ENCODE measurements at regions not wholly inside any gene's neighbourhood (a gene's known extent, or its start where the extent isn't known, plus 50 kb on each side); places are given as distances from the start of the nearest gene placed in this dataset.

DNA sequence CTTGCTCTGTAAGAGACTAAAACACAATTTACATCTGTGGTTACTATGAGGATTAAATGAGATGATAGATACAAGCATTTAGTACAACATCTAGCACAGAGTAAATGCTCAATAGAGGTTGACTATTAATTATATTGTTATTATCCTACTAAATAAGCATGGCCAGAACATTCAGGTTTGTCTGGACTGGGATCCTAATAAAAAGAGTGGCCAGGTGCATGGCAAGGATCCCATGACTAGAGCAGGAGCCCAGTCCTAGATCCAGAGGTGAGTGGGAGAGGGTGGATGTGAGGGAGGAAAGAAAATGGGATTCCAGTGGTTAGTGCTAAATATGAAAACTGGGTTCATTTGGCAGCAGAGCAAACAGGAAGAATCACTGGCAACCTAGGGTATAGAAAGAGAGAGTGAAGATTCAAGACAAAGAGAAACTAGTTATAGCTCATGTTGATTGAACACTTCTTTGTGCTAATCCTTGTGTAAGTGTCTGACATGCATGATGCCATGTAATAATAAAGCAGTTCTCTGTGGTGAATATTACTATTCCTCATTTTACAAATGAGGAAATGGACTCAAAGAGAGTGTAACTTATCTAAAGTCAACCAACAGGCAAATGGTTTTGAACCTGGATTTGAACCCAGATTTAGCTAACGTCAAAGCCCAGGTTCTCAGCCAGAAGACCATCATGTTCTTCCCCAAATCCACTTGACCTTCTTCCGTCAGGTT, 71.1 kb upstream of the FGGY start:
- no peak for DNase-seq

DNA sequence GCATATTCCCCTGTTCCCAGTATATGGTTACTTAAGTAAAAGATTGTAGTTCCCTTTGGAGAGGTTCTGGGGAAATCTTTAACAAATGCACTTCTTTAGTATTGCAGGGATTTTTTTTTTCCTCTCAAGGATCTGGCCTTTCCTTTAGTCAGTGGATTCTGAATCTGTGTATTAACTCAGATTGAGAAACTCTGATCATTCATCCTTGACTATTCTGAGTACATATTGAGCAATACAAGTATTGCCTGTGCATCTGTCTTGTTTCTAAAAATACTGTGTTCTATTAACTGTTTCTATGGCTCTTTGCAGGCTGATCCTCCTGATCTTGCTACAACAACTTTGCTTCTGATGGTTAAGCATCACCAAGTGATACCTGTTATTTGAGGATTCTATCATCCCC, 67.8 kb upstream of the FGGY start:
- DNase-seq, result peak; percentile 43

DNA sequence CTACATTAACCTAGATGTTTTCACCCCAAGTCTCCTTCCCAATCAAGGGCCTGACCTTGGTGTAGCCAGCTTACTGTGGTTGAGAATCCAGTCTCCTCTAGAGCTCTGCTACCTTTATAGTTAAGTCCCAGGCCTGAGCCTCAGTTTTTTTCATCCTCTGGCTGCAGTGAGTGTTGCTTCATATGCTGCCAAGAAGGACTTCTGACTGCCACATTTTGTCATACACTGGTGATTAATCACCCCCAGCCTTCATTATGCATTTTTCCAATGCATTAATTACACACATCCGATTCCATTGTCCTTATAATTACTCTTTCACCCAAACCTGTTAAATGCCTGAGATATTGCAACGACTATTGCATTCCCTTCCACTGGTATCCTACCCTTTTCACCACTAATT, 66.3 kb upstream of the FGGY start:
- no peak for DNase-seq

DNA sequence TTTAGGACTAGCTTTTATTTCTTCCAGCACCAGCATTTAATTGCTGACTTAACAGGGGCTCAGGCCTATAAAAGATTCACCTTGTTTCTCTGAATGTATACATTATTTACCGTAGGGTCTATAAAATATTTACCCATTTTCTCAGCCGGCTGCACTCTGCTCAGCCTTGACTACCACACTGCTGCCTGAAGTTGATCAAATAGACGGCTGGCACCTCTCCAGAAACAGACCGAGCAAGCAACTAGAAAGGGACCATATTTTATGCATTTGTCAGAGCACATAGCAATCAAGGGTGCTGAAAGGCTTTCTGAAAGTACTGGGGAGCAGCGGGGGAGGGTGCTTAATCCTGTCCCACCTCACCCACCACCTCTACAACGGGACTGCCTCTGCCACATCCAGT, 64.7 kb upstream of the FGGY start:
- peak; percentile 81 for DNase-seq

DNA sequence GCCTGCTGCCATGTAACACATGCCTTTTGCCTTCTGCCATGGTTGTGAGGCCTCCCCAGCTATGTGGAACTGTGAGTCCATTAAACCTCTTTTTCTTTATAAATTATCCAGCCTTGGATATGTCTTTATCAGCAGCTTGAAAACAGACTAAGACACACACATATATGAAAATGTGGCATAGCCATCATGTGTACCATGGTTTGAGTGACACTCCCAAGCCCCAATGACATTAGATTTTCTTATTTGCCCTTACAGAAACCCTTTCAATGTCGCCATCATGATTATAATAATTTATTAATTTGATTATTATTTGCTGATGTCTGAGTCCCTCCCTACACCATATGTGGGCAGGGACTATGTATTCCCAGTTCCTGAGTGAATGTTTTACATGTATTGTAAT, 63.5 kb upstream of the FGGY start:
- DNase-seq, result no peak

DNA sequence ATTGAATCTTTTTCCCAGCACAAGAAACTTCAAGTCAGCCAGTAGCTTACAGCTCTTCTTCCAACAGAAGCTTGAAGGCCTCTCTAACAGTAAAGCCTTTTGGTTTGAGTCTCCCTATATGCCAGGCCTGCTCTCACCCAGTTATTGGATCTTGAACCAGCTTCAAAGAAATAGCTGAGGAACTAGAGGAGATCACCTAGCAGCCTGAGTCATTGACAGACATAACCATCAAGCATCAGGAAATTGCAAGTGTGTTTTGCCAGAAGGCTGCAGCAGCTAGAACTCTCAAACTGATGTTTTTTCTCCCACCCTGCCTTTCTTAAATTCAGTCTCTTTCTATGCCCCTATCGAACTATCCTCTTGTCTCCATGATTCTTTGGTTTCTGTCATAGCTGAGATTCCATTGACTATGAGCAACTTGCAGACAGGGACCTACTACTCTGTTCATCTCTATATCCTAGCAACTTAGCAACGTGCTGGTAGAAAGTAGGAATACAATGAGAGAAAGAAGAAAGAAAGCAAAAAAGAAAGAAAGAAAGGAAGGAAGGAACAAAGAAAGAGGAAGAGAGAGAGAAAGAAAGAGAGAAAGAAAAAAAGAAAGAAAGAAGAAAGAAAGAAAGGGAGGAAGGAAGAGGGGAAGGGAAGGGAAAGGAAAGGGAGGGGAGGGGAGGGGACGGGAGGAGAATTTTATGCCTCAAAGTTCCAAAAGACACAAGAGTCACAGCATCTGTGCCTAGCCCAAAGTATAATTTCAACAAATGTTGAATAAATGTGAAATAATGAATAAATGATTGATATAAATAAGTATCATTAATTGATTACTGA, 60.0 kb upstream of the FGGY start:
- DNase-seq, result peak; percentile 32

DNA sequence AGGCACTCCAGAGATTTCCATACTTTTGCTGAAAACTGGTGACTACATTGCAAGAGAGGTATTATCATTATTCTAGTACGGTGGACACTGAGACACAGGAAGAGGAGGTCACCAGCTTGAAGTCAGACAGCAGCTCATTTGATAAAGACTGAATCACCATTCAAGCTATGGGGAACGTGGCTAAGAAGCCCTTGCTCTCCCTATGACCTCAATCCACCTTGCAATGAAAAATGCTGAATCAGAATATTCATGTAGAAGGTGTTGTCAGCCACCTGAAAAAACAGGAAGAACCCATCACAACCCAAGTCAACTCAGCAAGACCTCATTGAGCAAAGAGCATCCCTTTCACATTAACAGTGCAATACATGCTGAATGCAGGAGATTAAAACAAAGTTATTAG, 59.0 kb upstream of the FGGY start:
- no peak for DNase-seq

DNA sequence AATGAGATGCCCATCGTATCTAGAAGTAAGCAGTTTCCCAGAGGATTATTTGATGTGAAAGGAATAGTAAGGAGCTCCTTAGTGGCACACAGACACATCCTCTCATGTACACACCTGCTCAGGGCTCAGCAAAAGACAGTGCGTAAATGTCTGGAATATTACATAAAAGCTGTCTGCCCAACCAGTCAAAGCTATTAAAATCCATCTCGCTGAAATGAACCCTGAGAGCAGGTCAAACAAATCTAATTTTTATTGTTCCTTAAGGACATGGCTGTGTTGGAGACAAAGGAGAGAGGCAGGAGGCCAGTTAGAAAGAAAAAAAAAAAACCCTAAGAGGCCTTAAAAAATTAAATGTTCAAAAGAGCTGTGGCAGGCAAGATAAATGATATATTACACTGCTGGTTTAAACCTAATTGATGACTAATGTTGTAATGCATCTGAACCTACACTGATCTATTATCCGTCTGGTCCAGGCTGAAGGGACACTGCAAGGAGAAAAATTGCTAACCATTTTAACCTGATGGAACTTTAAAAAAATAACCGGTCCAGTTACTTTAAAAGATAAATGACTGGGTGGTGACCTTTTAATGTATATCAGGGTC, 58.5 kb upstream of the FGGY start:
- peak; percentile 44 for DNase-seq

DNA sequence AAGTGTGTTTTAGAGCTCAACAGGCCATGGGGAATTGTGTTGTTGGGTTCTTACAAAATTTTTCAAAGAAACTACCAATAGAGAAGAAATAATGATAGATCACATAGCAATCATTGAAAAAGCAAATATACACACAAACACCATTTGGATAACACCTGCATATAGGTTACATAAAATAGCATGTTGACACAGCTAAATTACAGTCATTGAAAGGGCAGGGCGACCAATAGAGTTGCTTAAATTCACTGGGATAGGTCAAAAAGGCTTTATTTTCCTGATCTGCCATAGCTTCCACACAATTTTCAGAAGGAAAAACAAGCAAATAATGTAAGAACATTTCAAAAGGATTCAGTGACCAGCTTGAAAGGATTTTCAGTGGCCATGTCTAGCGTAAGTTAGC, 57.9 kb upstream of the FGGY start:
- DNase-seq, result no peak

DNA sequence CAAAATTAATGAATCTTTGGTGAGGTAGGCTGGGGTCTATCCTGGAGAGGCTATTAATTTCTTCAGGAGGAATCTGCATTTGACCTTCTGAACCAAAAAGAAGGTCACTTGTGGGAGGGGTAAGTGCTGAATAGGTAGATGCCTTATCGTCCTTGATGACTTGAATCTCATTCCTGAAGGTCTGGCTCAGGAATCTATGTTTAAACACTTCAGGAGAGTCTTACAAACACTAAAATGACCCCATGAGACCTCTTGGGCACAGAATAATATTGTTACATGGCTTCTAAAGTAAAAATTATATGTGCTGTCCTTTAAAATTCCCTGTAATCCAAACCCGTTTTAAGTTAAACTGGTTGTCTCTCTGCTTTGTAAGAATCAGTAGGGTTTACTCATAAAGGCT, 55.0 kb upstream of the FGGY start:
- DNase-seq, result no peak

DNA sequence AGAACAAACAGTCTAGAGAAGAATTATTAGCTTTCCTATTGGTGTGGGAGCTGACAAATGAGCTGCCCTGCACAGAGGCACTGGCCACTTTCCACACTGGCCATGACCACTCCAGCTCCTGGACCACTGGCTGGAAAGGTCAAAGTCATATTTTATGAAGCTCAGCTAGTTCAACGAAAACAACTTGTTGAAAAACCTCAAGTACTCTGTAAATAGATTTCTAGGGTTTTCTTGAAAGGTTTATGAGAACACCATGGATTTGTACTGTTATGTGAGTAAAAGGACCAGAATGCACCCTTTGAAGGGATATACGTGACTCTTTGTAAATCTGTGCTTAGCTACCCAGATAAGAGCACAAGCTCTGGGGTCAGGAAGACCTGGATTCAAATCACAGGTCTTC, 54.5 kb upstream of the FGGY start:
- DNase-seq, result no peak

DNA sequence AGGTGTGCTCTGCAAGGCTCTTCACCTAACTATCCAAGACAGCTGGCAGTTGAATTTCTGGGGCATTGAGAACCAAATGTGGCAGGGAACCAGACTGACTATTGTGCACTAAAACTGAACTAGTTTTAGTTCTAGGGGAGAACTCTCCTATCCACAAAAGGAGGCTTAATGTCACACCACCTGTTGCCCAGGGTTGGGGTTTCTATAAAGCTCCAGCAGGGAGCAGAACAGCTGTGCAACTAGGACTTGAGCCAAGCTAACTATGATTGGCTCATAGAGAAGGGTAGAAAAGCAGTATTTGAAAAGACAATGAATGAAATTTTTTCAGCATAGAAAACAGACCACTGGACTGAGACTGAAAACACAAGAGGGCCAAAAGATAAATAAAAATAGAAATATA, 53.3 kb upstream of the FGGY start:
- no peak for DNase-seq

DNA sequence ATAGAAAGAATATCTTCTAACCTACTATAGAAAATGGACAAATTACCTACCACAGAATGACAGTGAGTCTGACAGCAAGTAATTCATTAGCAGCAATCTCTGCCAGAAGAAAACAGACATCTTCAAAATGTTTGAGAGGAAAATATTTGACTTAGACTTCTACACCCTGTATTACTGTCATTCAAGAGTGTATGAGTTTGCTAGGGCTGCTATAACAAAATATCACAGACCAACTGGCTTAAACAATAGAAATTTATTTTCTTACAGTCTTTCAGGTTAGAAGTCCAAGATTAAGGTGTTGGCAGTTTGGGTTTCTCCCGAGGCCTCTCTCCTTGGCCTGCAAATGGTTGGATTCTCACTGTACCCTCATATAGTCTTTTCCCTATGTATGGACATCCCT, 52.9 kb upstream of the FGGY start:
- DNase-seq, result no peak

DNA sequence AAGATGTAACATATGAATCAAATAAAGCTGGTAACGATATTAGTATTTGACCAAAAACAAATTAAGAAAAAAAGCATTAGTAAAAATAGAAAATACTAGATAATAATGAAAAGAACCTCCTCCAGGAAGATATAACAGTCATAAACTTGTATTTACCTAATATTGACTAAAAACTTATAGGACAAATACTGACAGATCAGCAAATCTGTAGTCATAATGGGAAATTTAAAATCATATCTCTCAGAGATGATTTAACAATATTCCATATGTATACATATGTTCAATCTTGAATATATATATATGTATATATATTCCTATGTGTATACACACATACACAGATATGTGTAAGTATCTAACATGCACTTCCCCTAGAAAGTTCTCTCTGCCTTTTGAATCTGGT, 52.0 kb upstream of the FGGY start:
- DNase-seq, result no peak
